NCI-H446 treated with DMSO at 0.1 percent for 48 hours (cell line): ENCODE measurements at regions not wholly inside any gene's neighbourhood (a gene's known extent, or its start where the extent isn't known, plus 50 kb on each side); places are given as distances from the start of the nearest gene placed in this dataset.
"Not testable (repeated sequence)": the region's sequence is repeated elsewhere in the genome, so short reads cannot be mapped to it uniquely, and the experiment has no call there.

Source experiments
- DNase-seq: peaks from one replicate; lab custom pipeline; 2025; lab: John Stamatoyannopoulos, UW

DNA sequence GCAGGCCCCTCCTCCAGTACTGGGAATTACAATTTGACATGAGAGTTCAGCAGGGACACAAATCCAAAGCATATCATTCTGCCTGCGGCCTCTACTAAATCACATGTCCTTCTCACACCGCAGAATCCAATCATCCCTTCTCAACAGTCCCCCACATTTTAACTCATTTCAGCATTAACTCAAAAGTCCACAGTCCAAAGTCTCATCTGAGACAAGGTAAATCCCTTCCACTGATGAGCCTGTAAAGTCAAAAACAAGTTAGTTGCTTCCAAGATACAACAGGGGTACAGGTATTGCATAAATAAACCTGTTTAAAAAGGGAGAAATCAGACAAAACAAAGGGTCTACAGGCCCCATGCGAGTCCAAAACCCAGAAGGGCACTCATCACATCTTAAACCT, 64.0 kb downstream of the EBNA1BP2 start:
- DNase-seq = no peak

DNA sequence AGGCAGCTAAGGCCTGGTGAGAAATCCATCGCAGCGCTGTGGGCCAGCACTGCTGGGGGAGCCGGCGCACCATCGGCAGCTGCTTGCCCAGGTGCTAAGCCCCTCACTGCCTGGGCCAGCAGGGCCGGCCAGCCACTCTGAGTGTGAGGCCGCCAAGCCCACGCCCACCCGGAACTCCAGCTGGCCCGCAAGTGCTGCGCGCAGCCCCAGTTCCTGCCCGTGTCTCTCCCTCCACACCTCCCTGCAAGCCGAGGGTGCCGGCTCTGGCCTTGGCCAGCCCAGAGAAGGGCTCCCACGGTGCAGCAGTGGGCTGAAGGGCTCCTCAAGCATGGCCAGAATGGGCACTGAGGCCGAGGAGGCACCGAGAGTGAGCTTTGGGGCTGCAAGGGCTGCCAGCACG, 64.4 kb downstream of the EBNA1BP2 start:
- DNase-seq = no peak

DNA sequence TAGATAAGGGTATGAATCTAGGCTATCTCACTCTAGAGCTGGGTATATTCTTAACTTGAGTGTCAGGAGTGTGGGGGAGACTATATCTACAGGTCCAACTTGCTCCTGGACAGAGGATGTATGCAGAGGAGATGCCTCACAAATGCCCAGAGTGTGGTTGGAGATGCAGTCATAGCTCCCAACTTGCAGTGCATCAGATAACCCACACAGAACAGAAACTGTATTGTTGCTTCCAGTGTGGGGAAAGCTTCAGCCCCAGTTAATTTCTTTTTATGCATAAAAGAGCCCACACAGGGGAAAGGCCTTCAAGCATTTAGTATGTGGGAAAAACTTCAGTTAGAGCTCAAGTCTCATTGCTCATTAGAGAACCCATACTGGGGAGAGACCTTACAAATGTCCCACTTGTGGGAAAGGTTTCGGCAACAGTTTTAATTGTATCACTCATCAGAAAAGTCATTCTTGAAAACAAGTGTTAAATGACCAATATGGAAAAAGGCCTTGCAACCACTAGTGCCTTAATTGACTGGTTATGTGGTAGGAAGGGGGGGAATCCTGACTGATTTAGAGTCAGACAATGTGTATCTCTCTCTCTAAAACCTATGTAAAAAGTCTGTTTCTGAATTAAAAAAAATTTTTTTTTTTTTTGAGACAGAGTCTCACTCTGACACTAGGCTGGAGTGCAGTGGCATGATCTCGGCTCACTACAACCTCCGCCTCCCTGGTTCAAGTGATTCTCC, 67.9 kb downstream of the EBNA1BP2 start:
- DNase-seq = no peak

DNA sequence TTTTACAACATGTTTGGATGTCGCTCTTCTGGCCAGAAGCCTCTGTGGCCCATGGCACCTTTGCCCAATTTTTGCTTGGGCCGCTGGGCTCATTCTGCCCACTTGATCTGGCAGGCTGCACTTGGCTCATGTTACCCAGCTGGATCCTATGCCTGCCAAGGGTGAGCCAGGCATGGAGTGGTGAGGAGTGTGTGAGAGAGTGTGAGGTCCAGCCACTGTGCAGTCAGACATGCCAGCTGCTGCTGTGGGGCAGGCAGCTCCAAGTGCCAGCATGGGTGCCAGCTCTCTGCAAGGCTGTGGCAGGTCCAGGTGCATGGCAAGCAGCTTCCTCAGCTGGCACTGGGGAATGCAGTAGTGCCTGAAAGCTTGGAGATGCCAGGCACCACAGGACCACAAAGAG, 71.0 kb downstream of the EBNA1BP2 start:
- peak; percentile 2 for DNase-seq

DNA sequence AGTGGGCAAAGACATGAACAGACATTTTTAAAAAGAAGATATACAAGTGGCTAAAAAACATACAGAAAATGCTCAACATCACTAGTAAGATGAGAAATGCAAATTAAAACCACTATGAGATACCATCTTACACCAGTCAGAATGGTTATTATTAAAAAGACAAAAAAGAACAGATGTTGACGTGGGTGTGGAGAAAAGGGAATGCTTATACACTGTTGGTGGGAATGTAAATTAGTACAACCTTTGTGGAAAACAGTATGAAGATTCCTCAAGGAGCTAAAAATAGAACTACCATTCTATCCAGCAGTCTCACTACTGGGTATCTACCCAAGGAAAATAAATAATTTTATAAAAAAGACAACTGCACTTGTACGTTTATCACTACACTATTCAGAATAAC, 73.9 kb downstream of the EBNA1BP2 start:
- no peak for DNase-seq

DNA sequence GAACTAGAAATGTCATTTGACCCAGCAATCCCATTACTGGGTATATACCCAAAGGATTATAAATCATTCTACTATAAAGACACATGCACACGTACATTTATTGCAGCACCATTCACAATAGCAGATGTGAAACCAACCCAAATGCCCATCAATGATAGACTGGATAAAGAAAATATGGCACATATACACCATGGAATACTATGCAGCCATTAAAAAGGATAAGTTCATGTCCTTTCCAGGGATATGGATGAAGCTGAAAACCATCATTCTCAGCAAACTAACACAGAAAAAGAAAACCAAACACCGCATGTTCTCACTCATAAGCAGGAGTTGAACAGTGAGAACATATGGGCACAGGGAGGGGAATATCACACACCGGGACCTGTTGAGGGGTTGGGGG, 75.6 kb downstream of the EBNA1BP2 start:
- DNase-seq = not testable (repeated sequence)

DNA sequence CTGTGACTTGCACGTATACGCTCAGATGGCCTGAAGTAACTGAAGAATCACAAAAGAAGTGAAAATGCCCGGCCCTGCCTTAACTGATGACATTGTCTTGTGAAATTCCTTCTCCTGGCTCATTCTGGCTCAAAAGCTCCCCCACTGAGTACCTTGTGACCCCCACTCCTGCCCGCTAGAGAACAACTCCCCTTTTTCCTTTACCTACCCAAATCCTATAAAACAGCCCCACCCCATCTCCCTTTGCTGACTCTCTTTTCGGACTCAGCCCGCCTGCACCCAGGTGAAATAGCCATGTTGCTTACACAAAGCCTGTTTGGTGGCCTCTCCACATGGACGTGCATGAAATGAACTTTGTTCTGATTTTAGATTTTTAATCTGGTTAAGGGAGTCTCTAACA, 81.3 kb downstream of the EBNA1BP2 start:
- DNase-seq = not testable (repeated sequence)

DNA sequence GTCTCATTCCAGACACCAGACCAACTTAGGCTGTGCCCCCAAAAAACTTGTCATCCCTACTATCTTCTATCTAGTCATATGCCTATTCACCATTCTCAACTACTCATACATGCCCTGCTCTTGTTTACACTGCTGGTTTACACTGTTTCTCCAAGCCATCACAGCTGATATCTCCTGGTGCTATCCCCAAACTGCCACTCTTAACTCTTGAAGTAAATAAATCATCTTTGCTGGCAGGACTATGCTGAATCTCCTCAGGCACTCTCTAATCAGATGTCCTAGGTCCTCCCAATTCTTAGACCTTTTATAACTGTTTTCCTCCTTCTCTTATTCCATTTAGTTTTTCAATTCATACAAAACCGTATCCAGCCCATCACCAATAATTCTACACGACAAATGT, 81.9 kb downstream of the EBNA1BP2 start:
- DNase-seq = not testable (repeated sequence)

DNA sequence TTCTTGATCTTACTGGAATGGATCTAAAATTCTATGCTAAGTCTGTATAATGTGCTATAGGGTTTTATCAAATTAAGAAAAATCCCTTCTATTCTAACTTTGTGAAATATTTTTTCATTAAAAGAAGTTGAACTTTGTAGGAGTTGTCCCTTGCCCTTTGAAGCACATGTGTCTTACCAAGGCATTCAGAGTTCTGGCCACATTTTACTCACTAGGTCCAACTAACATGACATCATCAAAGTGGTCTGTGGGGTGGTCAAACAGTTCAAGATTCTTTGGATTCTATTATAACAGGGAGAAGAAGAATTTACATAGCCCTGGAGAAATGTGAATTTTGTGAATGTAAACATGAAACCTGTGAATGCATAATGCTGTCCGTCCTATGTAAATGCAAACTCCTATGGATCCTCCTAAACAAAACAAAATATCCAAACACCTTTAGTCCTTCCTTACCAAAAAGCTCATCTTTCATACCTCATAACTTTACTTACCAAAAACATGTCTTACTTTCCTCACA, 88.7 kb downstream of the EBNA1BP2 start:
- no peak for DNase-seq

DNA sequence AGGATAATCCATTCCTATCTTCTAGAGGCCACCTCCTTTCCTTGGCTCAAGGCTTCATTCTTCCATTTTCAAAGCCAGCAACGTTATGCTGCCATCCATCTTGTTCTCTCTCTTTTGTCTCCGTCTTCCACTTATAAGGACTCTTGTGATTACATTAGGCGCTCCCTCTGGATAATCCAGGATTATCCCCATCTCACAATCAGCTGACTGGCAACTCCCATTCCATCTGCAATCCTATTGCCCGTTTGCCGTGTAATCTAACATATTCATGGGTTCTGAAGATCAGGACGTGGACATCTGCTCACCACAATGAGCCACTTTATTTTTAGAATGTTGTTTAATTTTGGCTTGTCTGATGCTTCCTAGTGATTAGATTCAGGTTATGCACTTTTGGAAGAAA, 89.3 kb downstream of the EBNA1BP2 start:
- no peak for DNase-seq

DNA sequence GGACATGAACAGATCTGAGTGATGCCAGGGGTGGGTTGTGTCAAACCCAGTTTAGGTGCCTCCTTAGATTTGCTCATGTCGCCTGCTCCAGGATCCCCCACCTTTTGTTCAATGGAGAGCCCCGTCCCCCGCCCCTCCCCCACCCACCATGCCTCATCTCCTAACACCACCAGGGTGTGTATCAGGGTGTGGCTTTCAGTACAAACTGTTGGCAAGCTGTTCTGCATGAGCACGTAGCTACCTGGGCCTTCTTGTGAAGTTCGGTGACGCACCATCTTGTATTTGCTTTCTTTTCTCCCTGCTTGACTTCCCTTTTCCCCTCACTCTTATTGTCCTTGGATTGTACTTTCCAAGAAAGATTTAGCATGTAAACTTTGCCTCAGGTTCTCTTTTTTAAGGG, 94.8 kb downstream of the EBNA1BP2 start:
- no peak for DNase-seq

DNA sequence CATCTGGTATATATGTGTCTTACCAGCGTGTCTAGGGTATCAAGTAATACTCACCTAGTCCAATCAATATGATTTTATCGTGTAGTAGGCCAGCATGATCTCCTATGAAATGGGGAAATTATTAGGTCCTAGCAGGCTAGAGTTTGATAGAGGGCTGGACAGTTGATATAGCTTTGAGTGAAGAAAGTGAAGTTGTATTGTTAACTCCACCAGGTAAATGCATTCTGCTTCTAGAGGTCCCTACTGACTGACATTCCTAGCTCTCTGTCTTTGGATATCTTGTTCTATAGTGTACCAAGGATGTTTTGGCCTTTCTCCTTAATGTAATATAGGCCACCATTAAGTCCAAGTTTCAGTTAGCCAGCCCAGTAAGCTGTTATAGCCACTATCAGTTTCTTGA, 97.4 kb downstream of the EBNA1BP2 start:
- DNase-seq = no peak

DNA sequence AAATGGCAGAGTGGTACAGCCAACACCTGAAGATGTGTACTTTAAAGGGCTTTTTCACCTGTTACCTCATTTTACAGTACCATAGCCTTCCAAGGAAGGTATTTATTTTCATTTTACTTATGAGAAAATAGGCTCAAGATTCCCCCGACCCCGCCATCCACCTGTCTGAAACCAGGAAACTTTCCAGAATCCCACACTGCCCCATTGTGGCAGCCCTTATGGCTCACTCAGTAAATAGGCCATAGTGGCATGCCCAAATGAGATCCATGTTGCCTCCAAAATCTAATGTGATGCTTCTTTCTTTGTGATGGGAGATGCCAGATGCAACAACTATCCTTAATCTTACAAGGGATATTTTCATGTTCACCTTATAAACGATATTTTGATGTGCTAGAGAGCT, 97.8 kb downstream of the EBNA1BP2 start:
- no peak for DNase-seq

DNA sequence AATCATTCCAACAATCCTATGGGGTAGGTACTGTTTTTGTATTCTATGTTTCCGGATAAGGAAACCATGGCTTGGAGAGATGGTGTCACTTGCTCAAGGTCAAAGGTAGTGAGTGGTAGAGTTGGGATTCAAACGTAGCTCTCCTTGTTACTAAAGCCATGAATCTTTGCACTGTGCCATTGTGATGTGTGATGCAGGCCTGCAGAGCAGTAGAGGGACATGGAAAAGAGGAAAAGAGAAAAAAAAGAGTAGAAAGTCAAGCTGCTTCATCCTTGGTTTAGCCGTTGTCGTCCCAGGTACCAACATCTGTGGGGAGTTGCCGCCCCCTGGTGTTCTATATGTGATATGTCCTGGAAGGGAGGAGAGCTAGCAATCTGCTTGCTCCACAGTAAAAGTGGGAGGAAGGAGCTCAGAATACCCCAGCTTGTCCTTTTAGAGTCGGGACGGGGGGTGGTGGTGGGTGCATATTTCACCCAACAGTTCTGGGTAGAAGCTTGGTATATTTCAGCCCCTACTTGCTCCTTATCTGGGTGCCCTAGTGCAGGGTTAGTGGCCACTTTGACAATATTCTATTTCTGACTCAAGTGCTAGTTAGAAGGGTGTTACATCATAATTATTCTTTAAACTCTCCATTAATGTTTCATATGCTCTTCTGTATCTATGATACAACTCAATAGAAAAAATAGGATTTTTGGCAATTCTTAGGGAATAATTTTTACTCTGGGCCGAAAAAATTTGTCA, 98.4 kb downstream of the EBNA1BP2 start:
- peak; percentile 45 for DNase-seq

DNA sequence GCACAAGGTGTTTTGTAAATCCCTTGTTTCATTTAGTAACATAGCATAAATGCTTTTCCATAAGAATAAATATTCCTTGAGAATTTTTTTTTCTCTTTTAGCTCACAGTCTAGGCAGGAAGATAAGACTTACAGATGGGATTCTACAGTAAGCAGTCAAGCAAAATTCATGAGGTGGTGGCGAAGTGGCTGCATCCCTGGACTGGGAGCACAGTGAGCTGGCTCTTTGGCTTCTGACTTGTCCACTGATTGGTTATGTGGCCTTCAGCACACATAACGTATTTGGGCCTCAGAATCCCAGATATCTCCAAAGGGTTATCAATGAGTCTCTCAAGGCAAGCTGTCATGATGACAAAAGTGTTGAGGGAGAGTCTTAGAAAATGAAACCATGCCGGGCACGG, 99.8 kb downstream of the EBNA1BP2 start:
- no peak for DNase-seq

DNA sequence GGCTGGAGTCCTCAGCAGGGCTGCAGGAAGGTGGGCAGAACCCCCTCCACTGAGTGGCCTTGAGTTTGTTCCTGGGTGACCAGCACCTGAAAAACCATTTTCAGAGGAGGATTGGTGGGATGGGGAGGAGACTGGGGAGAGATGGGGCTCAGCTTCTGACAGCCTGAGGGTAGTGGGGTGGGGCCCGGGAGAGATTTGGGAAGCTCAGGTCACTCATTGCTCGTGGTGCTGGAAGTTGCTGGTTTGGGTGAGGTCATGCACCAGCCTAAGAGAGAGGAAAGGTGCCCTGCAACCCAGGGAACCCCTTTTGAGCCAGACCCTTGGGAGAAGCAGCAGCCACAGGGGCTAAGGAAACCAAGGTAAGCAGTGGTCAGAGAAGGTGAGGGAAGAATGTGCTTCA, 100.8 kb downstream of the EBNA1BP2 start:
- DNase-seq = no peak

DNA sequence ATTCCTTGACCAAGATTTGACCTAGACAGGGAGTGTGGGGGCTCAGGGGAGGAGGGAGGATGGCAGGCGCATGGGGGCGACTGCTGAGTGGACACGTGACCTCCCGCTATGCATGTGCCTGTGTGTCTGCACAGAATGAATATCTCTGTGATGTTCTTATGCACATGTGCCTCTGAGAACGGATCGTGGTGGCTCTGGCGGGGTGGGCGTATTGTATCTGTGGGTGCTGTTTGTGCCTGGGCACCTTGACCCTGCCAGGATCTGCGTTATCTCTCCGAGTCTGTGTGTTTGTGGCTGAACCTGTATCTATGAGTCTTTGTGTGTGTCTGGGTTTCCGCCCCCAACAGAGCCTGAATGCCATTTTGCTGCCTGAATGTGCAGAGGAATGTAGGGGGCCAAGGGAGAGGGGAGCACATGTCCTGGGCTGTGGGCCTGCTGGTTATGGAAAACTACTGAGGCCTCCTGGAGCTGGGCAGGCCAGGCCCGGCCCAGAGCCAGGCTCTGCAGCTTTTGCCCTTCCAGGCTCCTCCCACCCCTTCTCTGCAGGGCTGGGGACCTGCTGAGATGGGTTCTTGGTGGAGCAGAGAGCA, 102.5 kb downstream of the EBNA1BP2 start:
- no peak for DNase-seq

DNA sequence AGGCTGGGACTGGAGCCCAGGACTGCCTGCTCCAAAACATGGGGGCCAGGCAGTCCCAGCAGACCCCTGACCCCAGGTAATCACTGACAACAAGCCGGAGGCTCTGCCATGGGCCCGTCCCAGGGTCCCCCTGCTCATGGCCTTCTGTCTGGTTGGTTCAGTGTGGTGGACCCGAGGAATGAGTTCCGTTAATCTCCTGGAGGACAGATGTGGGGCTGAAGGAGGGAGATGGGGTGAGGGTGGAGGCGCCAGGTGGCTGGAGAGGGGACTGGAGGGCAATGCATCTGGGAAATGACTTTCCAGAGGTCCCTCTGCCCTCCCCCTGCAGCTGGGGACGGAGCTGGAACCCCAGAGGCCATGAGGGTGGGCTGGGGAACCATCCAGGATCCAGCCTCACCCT, 103.2 kb downstream of the EBNA1BP2 start:
- DNase-seq = no peak

DNA sequence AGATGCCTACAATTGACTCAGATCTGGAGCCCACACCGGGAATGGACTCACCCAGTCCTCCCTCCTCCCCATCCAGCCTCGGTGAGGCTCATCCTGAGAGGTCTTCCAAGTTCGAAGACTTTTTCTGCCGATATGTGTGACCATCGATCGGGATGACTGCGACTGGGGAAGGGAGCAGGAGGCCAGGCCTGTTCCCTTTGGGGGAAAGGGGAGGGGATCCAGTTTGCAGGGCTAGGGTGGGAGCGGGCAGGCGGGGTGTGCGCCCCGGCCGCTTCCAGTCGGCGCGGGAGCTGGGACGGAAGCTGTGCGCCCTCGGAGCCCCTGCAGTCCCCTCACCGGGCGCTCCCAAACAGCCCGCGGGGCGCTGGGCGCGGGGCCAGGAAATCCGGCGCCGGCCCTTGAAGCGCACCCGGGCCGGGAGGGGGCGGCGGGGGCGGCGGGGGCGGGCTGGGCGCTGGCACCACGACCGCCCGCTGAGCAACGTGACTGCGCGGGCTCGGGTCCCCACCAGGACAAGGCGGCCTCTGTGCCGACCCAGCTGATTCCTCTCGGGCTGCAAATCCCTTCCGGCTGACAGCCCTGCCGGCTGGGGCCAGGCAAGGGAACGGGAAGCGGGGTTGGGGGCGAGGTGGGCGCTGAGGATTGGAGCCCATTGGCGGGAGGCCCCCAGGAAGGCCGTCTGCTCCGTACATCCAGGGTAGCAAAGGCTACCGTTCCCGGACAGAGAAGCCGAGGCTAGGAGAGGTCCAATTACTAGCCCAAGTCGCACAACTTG, 103.9 kb downstream of the EBNA1BP2 start:
- DNase-seq = no peak

DNA sequence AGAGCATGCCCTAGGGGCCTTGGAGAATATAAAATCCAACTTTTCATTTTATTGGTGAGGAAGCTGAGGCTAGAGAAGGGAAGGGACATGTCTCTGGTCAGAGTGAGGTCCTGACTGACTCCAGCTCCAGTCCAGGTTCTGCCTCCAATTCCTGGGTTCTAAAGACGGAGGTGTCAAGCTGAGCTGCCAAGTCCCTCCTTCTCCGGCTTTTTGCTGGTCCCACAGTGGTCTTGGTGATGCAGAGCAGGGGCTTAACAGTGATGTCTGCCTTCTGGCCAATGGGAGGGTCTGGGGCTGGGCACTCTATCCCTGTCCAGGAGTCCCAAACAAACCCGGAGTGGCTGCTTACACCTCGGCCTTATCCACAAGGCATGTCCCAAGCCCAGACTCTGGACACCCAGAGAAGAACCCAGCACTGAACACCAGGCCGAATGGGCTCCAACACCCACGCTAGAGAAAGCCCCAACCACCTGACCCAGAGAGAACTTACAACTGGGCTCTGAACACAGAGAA, 104.8 kb downstream of the EBNA1BP2 start:
- DNase-seq = no peak

DNA sequence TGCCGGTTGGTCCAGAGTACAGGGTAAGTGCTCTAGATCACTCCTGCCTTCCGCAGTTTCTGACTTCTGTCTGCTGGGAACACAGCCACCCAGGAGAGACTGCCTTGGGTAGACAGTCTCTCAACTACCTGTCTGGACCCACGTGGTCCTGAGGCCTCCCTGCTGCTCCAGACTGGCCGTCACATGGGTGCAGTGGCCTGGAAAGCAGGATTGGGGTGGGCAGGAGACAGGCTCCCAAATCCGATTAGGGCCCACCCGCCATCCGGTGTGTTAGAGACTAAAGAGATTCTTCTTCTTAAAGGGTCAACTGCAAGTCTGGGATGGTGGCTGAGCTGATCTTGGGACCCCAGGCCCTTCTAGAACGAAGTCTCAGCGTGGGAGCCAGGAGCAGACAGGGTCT, 105.5 kb downstream of the EBNA1BP2 start:
- DNase-seq = no peak
